Neural crest cell (in vitro differentiated cells): ENCODE measurements at regions not wholly inside any gene's neighbourhood (a gene's known extent, or its start where the extent isn't known, plus 50 kb on each side); places are given as distances from the start of the nearest gene placed in this dataset.
"Not testable (repeated sequence)": the region's sequence is repeated elsewhere in the genome, so short reads cannot be mapped to it uniquely, and the experiment has no call there.

Source experiments
- DNase-seq: peaks from one replicate; pipeline ENCODE4 v3.0.0; 2021; ENCODE audit warnings: low read depth, mixed read lengths, low spot score
- H3K27ac Mint-ChIP-seq: one replicate; pipeline ENCODE4 v1.8.0; 2021; ENCODE audit warnings: mild to moderate bottlenecking, mixed read lengths; ENCODE audit not compliant: unreplicated experiment
- H3K27me3 Mint-ChIP-seq: 2 replicates; pipeline ENCODE4 v1.8.0; 2021; ENCODE audit warnings: low read depth, mild to moderate bottlenecking, mixed read lengths
- H3K36me3 Mint-ChIP-seq: 2 replicates; pipeline ENCODE4 v1.8.0; 2021; ENCODE audit warnings: low read depth, mild to moderate bottlenecking, mixed read lengths
- H3K4me1 Mint-ChIP-seq: 2 replicates; pipeline ENCODE4 v1.8.0; 2021; ENCODE audit warnings: mixed read lengths
- H3K4me3 Mint-ChIP-seq: one replicate; pipeline ENCODE4 v1.8.0; 2021; ENCODE audit warnings: mild to moderate bottlenecking, mixed read lengths
- H3K9me3 Mint-ChIP-seq: 2 replicates; pipeline ENCODE4 v1.8.0; 2021; ENCODE audit warnings: mixed read lengths
- TF ChIP-seq, protein P1 (sequence below): fragments of 200-600 bp; sonication (generic); conservative IDR thresholded peaks from 2 replicates; pipeline ENCODE4 v1.5.0; 2021; ENCODE audit warnings: antibody characterized with exemption, mild to moderate bottlenecking

DNA sequence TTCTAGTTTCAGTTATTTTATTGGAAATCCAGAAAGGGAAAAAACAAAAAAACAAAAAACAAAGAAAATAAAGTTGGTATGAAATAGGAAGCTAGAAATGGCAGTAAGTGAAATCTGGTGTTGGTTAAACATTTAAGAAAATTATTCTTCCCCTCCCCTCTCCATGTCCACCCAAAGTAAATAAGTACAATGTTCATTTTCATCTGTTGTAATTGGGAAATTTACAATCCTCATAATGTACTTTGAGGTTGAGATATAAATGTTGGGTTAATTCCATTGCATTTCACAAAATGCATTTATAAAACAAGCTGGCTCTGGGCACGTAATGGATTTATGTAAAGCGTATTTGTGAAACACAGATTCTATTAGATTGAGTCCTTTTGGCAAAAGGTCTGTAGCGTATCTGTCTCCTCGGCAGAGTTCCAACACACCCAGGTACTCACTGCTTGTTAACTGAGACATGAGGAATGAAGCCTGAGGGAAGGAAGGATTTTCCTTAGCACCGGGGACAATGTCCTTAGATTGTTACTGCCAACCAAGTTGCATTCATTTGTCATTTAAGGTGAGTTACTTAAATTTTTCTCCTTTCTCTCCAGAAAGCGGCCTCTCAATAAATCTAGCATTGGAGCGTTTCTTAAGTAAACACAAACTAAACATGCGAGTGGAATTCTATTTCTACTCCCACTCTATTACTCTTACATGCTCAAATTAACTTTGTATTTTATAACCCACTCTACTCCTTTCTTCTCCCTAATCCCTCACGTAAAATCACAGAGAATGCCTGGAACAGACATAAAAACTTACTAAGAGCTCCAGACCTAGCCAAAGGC, 912.3 kb upstream of the WWC1 start:
- Mint-ChIP-seq H3K27ac (no peak overlapping the region), H3K36me3 (no peaks in the 10 kb centered on the region), H3K4me3 (no peak overlapping the region), H3K27me3 (no peaks in the 10 kb centered on the region), H3K4me1 (no peaks in the 10 kb centered on the region), H3K9me3 (no peaks in the 10 kb centered on the region)
- TF ChIP-seq, protein P1, sequence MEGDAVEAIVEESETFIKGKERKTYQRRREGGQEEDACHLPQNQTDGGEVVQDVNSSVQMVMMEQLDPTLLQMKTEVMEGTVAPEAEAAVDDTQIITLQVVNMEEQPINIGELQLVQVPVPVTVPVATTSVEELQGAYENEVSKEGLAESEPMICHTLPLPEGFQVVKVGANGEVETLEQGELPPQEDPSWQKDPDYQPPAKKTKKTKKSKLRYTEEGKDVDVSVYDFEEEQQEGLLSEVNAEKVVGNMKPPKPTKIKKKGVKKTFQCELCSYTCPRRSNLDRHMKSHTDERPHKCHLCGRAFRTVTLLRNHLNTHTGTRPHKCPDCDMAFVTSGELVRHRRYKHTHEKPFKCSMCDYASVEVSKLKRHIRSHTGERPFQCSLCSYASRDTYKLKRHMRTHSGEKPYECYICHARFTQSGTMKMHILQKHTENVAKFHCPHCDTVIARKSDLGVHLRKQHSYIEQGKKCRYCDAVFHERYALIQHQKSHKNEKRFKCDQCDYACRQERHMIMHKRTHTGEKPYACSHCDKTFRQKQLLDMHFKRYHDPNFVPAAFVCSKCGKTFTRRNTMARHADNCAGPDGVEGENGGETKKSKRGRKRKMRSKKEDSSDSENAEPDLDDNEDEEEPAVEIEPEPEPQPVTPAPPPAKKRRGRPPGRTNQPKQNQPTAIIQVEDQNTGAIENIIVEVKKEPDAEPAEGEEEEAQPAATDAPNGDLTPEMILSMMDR = no peak
- DNase-seq = no peak

DNA sequence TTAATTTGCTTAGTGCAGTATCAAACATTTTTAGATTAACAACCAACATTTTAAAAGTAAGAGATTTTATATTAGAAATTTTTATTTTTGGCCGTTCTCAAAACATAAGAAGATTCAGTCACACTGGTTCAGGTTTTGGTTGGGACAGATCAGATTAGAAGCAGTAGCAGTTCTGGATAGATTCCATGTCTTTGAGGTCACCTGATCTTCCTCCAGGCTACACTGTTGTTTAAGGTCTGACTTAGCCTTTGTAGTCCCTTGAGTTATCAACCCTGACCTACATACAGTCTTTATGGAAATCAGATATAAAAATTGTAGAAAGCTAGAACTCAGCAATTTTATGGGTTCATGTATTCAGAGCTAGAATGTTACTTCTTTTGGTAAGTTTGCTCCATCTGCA, 910.0 kb upstream of the WWC1 start:
- H3K9me3 Mint-ChIP-seq = no peaks in the 10 kb centered on the region
- TF ChIP-seq, protein P1 = no peak
- H3K27me3 Mint-ChIP-seq = no peaks in the 10 kb centered on the region
- no peak overlapping the region for H3K27ac Mint-ChIP-seq
- H3K4me3 Mint-ChIP-seq = no peak overlapping the region
- no peak for DNase-seq
- H3K36me3 Mint-ChIP-seq = no peaks in the 10 kb centered on the region
- H3K4me1 Mint-ChIP-seq = no peaks in the 10 kb centered on the region

DNA sequence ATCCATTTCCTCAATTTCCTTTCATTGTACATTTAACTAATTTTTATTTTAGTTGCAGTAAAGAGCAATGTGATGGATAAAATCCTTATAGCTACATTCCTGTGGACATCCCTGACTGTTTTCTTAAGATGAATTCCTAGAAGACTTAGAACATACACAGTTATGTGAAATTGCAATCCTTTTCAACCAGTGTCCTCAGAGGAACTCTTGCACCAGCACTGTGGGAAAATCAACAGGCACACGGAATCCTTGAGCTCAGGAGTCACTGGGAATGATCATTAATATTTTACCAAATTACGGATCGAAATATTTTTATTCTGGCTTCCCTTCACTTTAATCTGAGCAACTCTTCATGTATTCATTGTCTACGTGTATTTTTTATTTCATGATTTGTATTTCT, 901.9 kb upstream of the WWC1 start:
- Mint-ChIP-seq H3K4me1 (peaks cover 10% of the 10 kb centered on the region), H3K4me3 (no peak overlapping the region), H3K27me3 (no peaks in the 10 kb centered on the region), H3K36me3 (peaks cover 4% of the 10 kb centered on the region), H3K9me3 (peaks cover 10% of the 10 kb centered on the region), H3K27ac (no peak overlapping the region)
- DNase-seq = no peak
- TF ChIP-seq, protein P1 = no peak

DNA sequence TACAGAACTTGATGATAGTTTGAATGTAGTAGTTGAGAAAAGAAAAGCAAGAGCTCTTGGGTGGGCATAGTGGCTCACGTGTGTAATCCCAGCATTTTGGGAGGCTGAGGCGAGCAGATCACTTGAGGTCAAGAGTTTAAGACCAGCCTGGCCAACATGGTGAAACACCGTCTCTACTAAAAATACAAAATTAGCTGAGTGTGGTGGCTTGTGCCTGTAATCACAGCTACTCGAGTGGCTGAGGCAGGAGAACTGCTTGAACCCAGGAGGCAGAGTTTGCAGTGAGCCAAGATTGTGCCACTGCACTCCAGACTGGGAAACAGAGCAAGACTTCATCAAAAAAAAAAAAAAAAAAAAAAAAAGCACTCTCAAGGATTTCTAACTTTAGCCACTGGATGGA, 900.2 kb upstream of the WWC1 start:
- DNase-seq, H3K27ac Mint-ChIP-seq, H3K4me3 Mint-ChIP-seq, H3K27me3 Mint-ChIP-seq, H3K36me3 Mint-ChIP-seq: not testable (repeated sequence)
- Mint-ChIP-seq H3K4me1 (peaks cover 10% of the 10 kb centered on the region), H3K9me3 (peaks cover 14% of the 10 kb centered on the region)

DNA sequence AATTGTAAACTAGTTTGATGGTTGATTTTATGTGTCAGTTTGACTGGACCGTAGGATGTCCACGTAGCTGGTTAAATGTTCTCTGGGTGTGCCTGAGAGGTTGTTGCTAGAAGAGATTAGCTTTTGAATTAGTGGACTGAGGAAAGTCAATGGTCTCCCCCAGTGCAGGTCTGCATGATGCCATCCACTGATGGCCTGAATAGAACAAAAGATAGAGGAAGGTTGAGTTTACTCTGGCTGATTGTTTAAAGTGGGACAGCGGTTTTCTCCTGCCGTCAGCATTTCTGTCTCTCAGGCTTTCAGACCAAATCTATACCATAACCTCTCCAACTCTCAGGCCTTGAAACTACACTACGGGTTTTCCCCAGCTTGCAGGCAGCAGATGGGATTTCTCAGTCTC, 899.2 kb upstream of the WWC1 start:
- DNase-seq = no peak
- H3K4me3 Mint-ChIP-seq = no peak overlapping the region
- H3K4me1 Mint-ChIP-seq = peaks cover 10% of the 10 kb centered on the region
- no peaks in the 10 kb centered on the region for H3K27me3 Mint-ChIP-seq
- TF ChIP-seq, protein P1 = no peak
- peaks cover 11% of the 10 kb centered on the region for H3K9me3 Mint-ChIP-seq
- peaks cover under 1% of the 10 kb centered on the region for H3K36me3 Mint-ChIP-seq
- H3K27ac Mint-ChIP-seq = no peak overlapping the region

DNA sequence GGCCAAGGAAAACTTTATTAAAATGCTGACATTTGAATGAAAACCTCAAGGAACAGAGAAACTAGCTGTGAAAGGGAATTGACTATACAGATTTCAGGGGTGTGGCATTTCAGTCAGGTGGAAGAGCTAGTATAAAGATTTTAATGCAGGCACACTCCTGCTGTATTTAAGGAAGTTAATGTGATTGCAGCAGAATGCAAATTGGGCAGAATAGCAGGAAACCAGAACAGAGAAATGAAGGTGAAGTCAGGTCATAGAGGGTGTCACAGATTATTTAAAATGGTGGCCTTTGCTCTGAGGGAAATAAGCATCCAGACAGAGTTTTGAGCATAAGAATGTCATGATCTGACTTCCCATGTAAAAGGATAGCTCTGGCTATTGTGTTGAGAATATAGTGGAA, 898.1 kb upstream of the WWC1 start:
- TF ChIP-seq, protein P1 = no peak
- no peak overlapping the region for H3K27ac Mint-ChIP-seq
- H3K27me3 Mint-ChIP-seq = no peaks in the 10 kb centered on the region
- DNase-seq = no peak
- H3K4me1 Mint-ChIP-seq = peaks cover 10% of the 10 kb centered on the region
- no peak overlapping the region for H3K4me3 Mint-ChIP-seq
- no peaks in the 10 kb centered on the region for H3K36me3 Mint-ChIP-seq
- peaks cover 9% of the 10 kb centered on the region for H3K9me3 Mint-ChIP-seq
